Fibroblast of lung (primary cell): ENCODE measurements at regions not wholly inside any gene's neighbourhood (a gene's known extent, or its start where the extent isn't known, plus 50 kb on each side); places are given as distances from the start of the nearest gene placed in this dataset.
A peak's percentile ranks its signal among the peaks of the same experiment; 100 is the strongest.

Experiments used
- DNase-seq, 2 donors: peaks; one replicate each; pipeline versions ENCODE4 v3.0.0 to v3.0.0-alpha.2; 2010; ENCODE audit warnings: low read depth in 2 of 2
- H2AFZ ChIP-seq: 2 replicates; pipeline ENCODE4 v1.5.1; 2012; ENCODE audit warnings: low read length, control low read depth, inconsistent platforms
- H3K27ac ChIP-seq: 2 replicates; pipeline ENCODE4 v1.5.1; 2011; ENCODE audit warnings: low read length, control low read depth; ENCODE audit not compliant: insufficient read depth
- H3K27me3 ChIP-seq: 2 replicates; pipeline ENCODE4 v1.5.1; 2011; ENCODE audit warnings: mild to moderate bottlenecking, low read length; ENCODE audit not compliant: control insufficient read depth, insufficient read depth
- H3K36me3 ChIP-seq: 2 replicates; pipeline ENCODE4 v1.5.1; 2011; ENCODE audit warnings: low read length; ENCODE audit not compliant: control insufficient read depth, insufficient read depth
- H3K4me1 ChIP-seq: 2 replicates; pipeline ENCODE4 v1.5.1; 2011; ENCODE audit warnings: low read length; ENCODE audit not compliant: control insufficient read depth, insufficient read depth; ENCODE audit errors: extremely low read depth
- H3K4me2 ChIP-seq: 2 replicates; pipeline ENCODE4 v1.5.1; 2011; ENCODE audit warnings: low read length, control low read depth; ENCODE audit not compliant: insufficient read depth; ENCODE audit errors: extremely low read depth
- H3K4me3 ChIP-seq, 4 experiments: fragments of 200-600 bp in 1 of 4; sonication (generic) in 1 of 4; replicated peaks in 1 of 4; 2 replicates each; pipeline ENCODE4 v1.5.1; 2011 to 2016; ENCODE audit warnings: low read length in 4 of 4, low read depth in 3 of 4, mild to moderate bottlenecking in 3 of 4, control low read depth in 2 of 4, inconsistent platforms in 1 of 4, mixed read lengths in 1 of 4; ENCODE audit not compliant: insufficient read depth in 1 of 4; ENCODE audit errors: control extremely low read depth in 1 of 4
- H3K79me2 ChIP-seq: 2 replicates; pipeline ENCODE4 v1.5.1; 2012; ENCODE audit warnings: mild to moderate bottlenecking, low read length, inconsistent platforms; ENCODE audit not compliant: control insufficient read depth, insufficient read depth
- H3K9ac ChIP-seq: 2 replicates; pipeline ENCODE4 v1.5.1; 2011; ENCODE audit warnings: mild to moderate bottlenecking, low read length, control low read depth; ENCODE audit not compliant: insufficient read depth
- H3K9me3 ChIP-seq: 2 replicates; pipeline ENCODE4 v1.5.1; 2012; ENCODE audit warnings: low read depth, low read length; ENCODE audit not compliant: control insufficient read depth, insufficient read depth
- H4K20me1 ChIP-seq: 2 replicates; pipeline ENCODE4 v1.5.1; 2011; ENCODE audit warnings: low read length; ENCODE audit not compliant: control insufficient read depth, insufficient read depth; ENCODE audit errors: extremely low read depth
- EZH2 ChIP-seq: IDR thresholded peaks from 2 replicates; pipeline ENCODE4 v1.5.1; 2012; ENCODE audit warnings: low read length, control low read depth, mild to moderate bottlenecking; ENCODE audit errors: missing control alignments
- TF ChIP-seq, protein P1 (sequence below), 2 donors: IDR thresholded peaks in 1 of 2; conservative IDR thresholded peaks in 1 of 2; 1 replicate in 1 of 2; 2 replicates in 1 of 2; pipeline ENCODE4 v1.5.1; 2011 to 2012; ENCODE audit warnings: low read length in 2 of 2, control low read depth in 1 of 2, inconsistent platforms in 1 of 2, low read depth in 1 of 2, mild to moderate bottlenecking in 1 of 2

DNA sequence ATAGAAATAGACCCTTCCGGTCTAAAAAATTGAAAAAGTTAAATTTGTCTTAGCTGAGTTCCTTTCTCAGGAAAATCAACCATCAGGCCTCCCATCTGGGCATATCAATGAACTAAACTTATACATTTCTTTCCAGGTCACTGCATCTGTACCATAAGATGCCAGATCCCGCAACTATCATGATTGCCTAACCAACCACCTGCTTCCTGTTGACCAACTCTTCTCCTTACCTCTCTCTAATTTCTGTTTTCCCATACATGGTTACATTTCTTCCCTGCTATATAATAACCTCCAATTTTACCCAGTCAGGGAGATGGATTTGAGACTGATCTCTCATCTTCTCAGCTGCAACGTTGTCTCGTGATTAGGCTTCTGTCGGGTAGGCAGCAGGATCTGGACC, 228.7 kb downstream of the FSIP2 start:
- H3K4me1 ChIP-seq = no peaks in the 10 kb centered on the region
- no peak overlapping the region for H3K9ac ChIP-seq
- no peaks in the 10 kb centered on the region for H3K9me3 ChIP-seq
- H3K79me2 ChIP-seq = no peaks in the 10 kb centered on the region
- TF ChIP-seq, protein P1, sequence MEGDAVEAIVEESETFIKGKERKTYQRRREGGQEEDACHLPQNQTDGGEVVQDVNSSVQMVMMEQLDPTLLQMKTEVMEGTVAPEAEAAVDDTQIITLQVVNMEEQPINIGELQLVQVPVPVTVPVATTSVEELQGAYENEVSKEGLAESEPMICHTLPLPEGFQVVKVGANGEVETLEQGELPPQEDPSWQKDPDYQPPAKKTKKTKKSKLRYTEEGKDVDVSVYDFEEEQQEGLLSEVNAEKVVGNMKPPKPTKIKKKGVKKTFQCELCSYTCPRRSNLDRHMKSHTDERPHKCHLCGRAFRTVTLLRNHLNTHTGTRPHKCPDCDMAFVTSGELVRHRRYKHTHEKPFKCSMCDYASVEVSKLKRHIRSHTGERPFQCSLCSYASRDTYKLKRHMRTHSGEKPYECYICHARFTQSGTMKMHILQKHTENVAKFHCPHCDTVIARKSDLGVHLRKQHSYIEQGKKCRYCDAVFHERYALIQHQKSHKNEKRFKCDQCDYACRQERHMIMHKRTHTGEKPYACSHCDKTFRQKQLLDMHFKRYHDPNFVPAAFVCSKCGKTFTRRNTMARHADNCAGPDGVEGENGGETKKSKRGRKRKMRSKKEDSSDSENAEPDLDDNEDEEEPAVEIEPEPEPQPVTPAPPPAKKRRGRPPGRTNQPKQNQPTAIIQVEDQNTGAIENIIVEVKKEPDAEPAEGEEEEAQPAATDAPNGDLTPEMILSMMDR (conservative IDR thresholded peaks at IDR 0.05 in 1 of 2, IDR thresholded peaks at IDR 0.05 in 1 of 2; ENCODE audit: low read depth in 1 of 2, low read length in 2 of 2) = no peak
- no peak for TF ChIP-seq EZH2
- no peaks in the 10 kb centered on the region for H3K27me3 ChIP-seq
- no peak for DNase-seq
- no peak overlapping the region for H3K27ac ChIP-seq
- no peak overlapping the region for H3K4me2 ChIP-seq
- H3K36me3 ChIP-seq = no peaks in the 10 kb centered on the region
- H3K4me3 ChIP-seq = no peak overlapping the region
- no peak overlapping the region for H2AFZ ChIP-seq
- no peaks in the 10 kb centered on the region for H4K20me1 ChIP-seq

DNA sequence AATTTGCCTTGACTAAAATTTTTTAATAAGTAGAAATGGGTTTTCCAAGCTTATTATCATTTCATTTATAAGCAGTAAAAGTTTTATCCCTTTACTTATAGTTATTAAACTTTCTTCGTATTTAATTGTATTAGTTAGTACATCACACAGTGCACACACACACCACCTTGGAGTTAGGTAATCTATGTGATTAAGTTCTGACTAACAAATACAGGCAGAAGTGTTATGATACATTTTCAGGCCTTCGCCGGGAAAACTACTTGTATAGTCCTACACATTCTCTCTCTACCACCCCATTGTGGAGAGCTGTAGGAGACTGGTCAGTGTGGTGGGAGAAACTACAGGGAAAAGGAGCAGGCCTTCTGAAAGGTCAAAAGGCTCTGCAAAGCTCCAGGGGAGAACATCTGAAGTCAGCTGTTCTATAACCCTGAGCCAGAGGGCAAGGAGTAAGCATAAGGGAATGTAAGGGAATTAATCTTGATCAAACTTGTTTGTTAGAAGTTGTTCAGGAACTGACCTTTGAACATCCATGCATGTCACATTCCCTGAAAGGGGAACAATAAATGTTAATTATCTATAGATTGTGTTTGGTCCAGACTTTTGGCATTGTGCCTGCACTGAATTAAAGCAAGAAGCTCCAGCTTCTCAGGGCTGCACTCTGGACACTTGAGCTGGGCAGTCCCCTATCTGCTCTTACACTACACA, 231.7 kb downstream of the FSIP2 start:
- Histone ChIP-seq H3K27me3 (no peaks in the 10 kb centered on the region), H3K4me3 (no peak overlapping the region), H3K9ac (no peak overlapping the region), H2AFZ (no peak overlapping the region), H3K4me1 (no peaks in the 10 kb centered on the region), H3K9me3 (no peaks in the 10 kb centered on the region), H4K20me1 (no peaks in the 10 kb centered on the region), H3K27ac (no peak overlapping the region), H3K79me2 (no peaks in the 10 kb centered on the region), H3K36me3 (no peaks in the 10 kb centered on the region), H3K4me2 (no peak overlapping the region)
- TF ChIP-seq, protein P1 (conservative IDR thresholded peaks at IDR 0.05 in 1 of 2, IDR thresholded peaks at IDR 0.05 in 1 of 2; ENCODE audit: low read depth in 1 of 2, low read length in 2 of 2) = no peak
- no peak for TF ChIP-seq EZH2
- peak; percentile 27 to 65 for DNase-seq

DNA sequence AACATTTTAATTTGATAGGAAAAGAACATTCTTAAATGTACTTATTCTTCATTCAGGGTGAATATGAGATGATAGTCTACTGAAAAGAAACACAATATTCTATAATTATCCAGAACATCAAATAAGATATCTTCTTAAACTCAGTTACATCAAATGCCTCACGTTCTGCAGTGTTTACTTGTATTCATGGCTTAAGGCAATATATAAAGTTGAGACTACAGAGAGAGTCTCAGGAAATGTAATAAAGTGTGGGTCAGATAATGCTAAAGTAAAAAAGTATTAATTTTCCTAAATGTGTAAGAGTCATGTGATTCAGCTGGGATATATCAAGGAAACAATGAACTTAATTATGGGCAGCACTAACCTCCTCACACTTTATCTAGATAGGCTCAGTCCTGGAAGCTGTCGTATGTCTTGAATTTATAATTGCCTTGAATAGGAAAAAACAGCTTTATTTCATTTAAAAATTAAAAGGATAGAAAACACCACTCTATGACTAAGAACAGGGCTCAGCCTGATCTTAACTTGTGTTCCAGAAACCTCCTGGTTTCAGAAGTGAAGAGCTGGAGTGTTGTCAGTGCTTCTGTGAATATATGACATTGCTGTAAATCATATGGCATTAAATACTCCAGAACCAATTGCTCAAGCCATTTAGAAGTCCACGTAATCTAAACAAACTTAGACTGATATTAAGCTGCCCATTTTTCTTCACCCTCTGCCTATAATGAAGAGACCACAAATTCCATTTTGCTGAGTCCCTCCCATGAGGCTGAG, 240.2 kb downstream of the FSIP2 start:
- H3K4me2 ChIP-seq = no peak overlapping the region
- no peak overlapping the region for H3K27ac ChIP-seq
- DNase-seq = peak; percentile 65 to 86
- H3K79me2 ChIP-seq = no peaks in the 10 kb centered on the region
- H3K9me3 ChIP-seq = no peaks in the 10 kb centered on the region
- no peak overlapping the region for H3K4me3 ChIP-seq
- H4K20me1 ChIP-seq = no peaks in the 10 kb centered on the region
- no peaks in the 10 kb centered on the region for H3K36me3 ChIP-seq
- H2AFZ ChIP-seq = no peak overlapping the region
- H3K9ac ChIP-seq = no peak overlapping the region
- H3K4me1 ChIP-seq = no peaks in the 10 kb centered on the region
- no peak for TF ChIP-seq EZH2
- TF ChIP-seq, protein P1 (conservative IDR thresholded peaks at IDR 0.05 in 1 of 2, IDR thresholded peaks at IDR 0.05 in 1 of 2; ENCODE audit: low read depth in 1 of 2, low read length in 2 of 2) = no peak
- H3K27me3 ChIP-seq = no peaks in the 10 kb centered on the region
